GM12878 (cell line): ENCODE measurements at regions not wholly inside any gene's neighbourhood (a gene's known extent, or its start where the extent isn't known, plus 50 kb on each side); places are given as distances from the start of the nearest gene placed in this dataset.

Source experiments
- CBFB ChIP-seq: IDR thresholded peaks from 2 replicates; pipeline ENCODE4 v1.6.1; 2016; ENCODE audit warnings: antibody characterized with exemption, low read depth
- EP300 ChIP-seq, 2 experiments: fragments of 150-350 bp in 1 of 2; IDR thresholded peaks; 2 replicates each; pipeline ENCODE4 v1.6.1; 2011 to 2012; ENCODE audit warnings: low read depth in 2 of 2, low read length in 2 of 2, borderline replicate concordance in 1 of 2, improper control_type of control experiment in 1 of 2, inconsistent platforms in 1 of 2; ENCODE audit not compliant: control insufficient read depth in 1 of 2
- EZH2 ChIP-seq: IDR thresholded peaks from 2 replicates; pipeline ENCODE4 v1.6.1; 2012; ENCODE audit warnings: low read depth, mild to moderate bottlenecking, control low read depth, inconsistent platforms, low read length, borderline replicate concordance; ENCODE audit not compliant: control insufficient read depth
- IKZF2 ChIP-seq, 2 experiments: fragments of 450-650 bp; IDR thresholded peaks; 2 replicates each; pipeline ENCODE4 v1.6.1; 2017; ENCODE audit warnings: mild to moderate bottlenecking in 2 of 2, moderate library complexity in 2 of 2
- MXI1 ChIP-seq: fragments of 150-350 bp; IDR thresholded peaks from 2 replicates; pipeline ENCODE4 v1.6.1; 2011; ENCODE audit warnings: low read depth, mild to moderate bottlenecking, inconsistent platforms, low read length, improper control_type of control experiment
- NFIC ChIP-seq: IDR thresholded peaks from 2 replicates; pipeline ENCODE4 v1.6.1; 2012; ENCODE audit warnings: low read depth, mild to moderate bottlenecking, inconsistent platforms, low read length, moderate library complexity
- NRF1 ChIP-seq: conservative IDR thresholded peaks from 2 replicates; pipeline ENCODE4 v1.6.1; 2011; ENCODE audit warnings: mild to moderate bottlenecking, low read depth, low read length, improper control_type of control experiment
- POLR2A ChIP-seq: IDR thresholded peaks from 2 replicates; pipeline ENCODE4 v1.6.1; 2011; ENCODE audit warnings: low read depth, mild to moderate bottlenecking, low read length
- POLR2AphosphoS5 ChIP-seq: IDR thresholded peaks from 2 replicates; pipeline ENCODE4 v1.6.1; 2011; ENCODE audit warnings: mild to moderate bottlenecking, low read length, inconsistent platforms
- REST ChIP-seq: IDR thresholded peaks from 2 replicates; pipeline ENCODE4 v1.6.1; 2012; ENCODE audit warnings: mild to moderate bottlenecking, low read depth, low read length
- TCF7 ChIP-seq: IDR thresholded peaks from 2 replicates; pipeline ENCODE4 v1.6.1; 2014; ENCODE audit warnings: antibody characterized with exemption, borderline replicate concordance
- ZBTB11 ChIP-seq: fragments of 450-650 bp; formaldehyde crosslinking; IDR thresholded peaks from 2 replicates; pipeline ENCODE4 v1.5.0; 2022; ENCODE audit warnings: mild to moderate bottlenecking, missing genetic modification characterization
- ZNF687 ChIP-seq: fragments of 450-650 bp; IDR thresholded peaks from 2 replicates; pipeline ENCODE4 v1.6.1; 2017; ENCODE audit warnings: mild to moderate bottlenecking, moderate library complexity

GRCh38 chr12:124142395-124143035, 152.4 kb upstream of the RFLNA start:
- TF ChIP-seq POLR2AphosphoS5 (no peak), MXI1 (no peak), EP300 (IDR thresholded peaks at IDR 0.05; ENCODE audit: borderline replicate concordance in 1 of 2, control insufficient read depth in 1 of 2, low read depth in 2 of 2, low read length in 2 of 2) (no peak), ZBTB11 (no peak), CBFB (no peak), REST (no peak), ZNF687 (no peak), NRF1 (no peak), POLR2A (no peak), TCF7 (no peak), IKZF2 (IDR thresholded peaks at IDR 0.05) (no peak), NFIC (no peak), EZH2 (no peak)
